Fibroblast of peridontal ligament (primary cell): ENCODE measurements at regions not wholly inside any gene's neighbourhood (a gene's known extent, or its start where the extent isn't known, plus 50 kb on each side); places are given as distances from the start of the nearest gene placed in this dataset.

Experiments
- DNase-seq: peaks from one replicate; pipeline ENCODE4 v3.0.0-alpha.2; 2010; ENCODE audit errors: extremely low read depth

GRCh38 chr2:215716956-215717355 lies 281.1 kb upstream of the FN1 start:
- no peak for DNase-seq

GRCh38 chr2:215712871-215713790 lies 277.3 kb upstream of the FN1 start:
- DNase-seq: peak; percentile 98

- no peak for DNase-seq
These were observed 276.5 kb upstream of the FN1 start for GRCh38 chr2:215712219-215712868.

GRCh38 chr2:215711471-215712034 lies 275.7 kb upstream of the FN1 start:
- DNase-seq: peak; percentile 74

GRCh38 chr2:215707608-215708007 lies 271.7 kb upstream of the FN1 start:
- no peak for DNase-seq

GRCh38 chr2:215705771-215706361 lies 270.0 kb upstream of the FN1 start:
- DNase-seq: peak; percentile 66

- DNase-seq: no peak
These were observed 269.4 kb upstream of the FN1 start for GRCh38 chr2:215705281-215705680.

GRCh38 chr2:215702116-215702902 lies 266.4 kb upstream of the FN1 start:
- no peak for DNase-seq

GRCh38 chr2:215699700-215700538 lies 264.1 kb upstream of the FN1 start:
- DNase-seq: no peak

GRCh38 chr2:215699018-215699417 lies 263.1 kb upstream of the FN1 start:
- DNase-seq: no peak

- peak; percentile 100 for DNase-seq
These were observed 262.7 kb upstream of the FN1 start for GRCh38 chr2:215698566-215698965.

GRCh38 chr2:215697496-215697895 lies 261.6 kb upstream of the FN1 start:
- no peak for DNase-seq

- DNase-seq: no peak
These were observed 261.1 kb upstream of the FN1 start for GRCh38 chr2:215697003-215697402.

GRCh38 chr2:215695861-215696260 lies 260.0 kb upstream of the FN1 start:
- no peak for DNase-seq

GRCh38 chr2:215693999-215694580 lies 258.2 kb upstream of the FN1 start:
- no peak for DNase-seq

GRCh38 chr2:215693193-215693998 lies 257.5 kb upstream of the FN1 start:
- DNase-seq: peak; percentile 92

GRCh38 chr2:215692387-215693079 lies 256.7 kb upstream of the FN1 start:
- DNase-seq: peak; percentile 58

- DNase-seq: no peak
These were observed 255.5 kb upstream of the FN1 start for GRCh38 chr2:215691346-215691745.
